A549 (cell line): ENCODE measurements at regions not wholly inside any gene's neighbourhood (a gene's known extent, or its start where the extent isn't known, plus 50 kb on each side); places are given as distances from the start of the nearest gene placed in this dataset.

ENCODE experiments used
- FOSL2 ChIP-seq, 2 experiments: fragments of 450-650 bp in 1 of 2; fragments of >200 bp in 1 of 2; sonication (Bioruptor Twin) in 1 of 2; formaldehyde crosslinking; IDR thresholded peaks; 2 replicates each; pipeline versions ENCODE4 v1.5.0 to v1.6.1; 2016 to 2020; ENCODE audit warnings: mild to moderate bottlenecking in 1 of 2, moderate library complexity in 1 of 2
- MAZ ChIP-seq: fragments of 150-350 bp; IDR thresholded peaks from 2 replicates; pipeline ENCODE4 v1.6.1; 2014; ENCODE audit warnings: antibody characterized with exemption, low read depth, low read length, borderline replicate concordance
- POLR2A ChIP-seq: IDR thresholded peaks from 2 replicates; pipeline ENCODE4 v1.6.1; 2012; ENCODE audit warnings: mild to moderate bottlenecking, low read length
- RAD21 ChIP-seq, 2 experiments: fragments of >200 bp in 1 of 2; sonication (Bioruptor Twin) in 1 of 2; formaldehyde crosslinking in 1 of 2; IDR thresholded peaks in 1 of 2; conservative IDR thresholded peaks in 1 of 2; 2 replicates in 1 of 2; 3 replicates in 1 of 2; pipeline ENCODE4 v1.6.1; 2012 to 2018; ENCODE audit warnings: inconsistent platforms in 1 of 2
- RCOR1 ChIP-seq: fragments of 150-350 bp; IDR thresholded peaks from 2 replicates; pipeline ENCODE4 v1.6.1; 2014; ENCODE audit warnings: antibody characterized with exemption, low read length, low read depth
- RNF2 ChIP-seq: fragments of 200-600 bp; sonication (generic); IDR thresholded peaks from 2 replicates; pipeline ENCODE4 v1.6.1; 2016; ENCODE audit warnings: low read depth, mild to moderate bottlenecking, antibody characterized with exemption, moderate library complexity, borderline replicate concordance
- TF ChIP-seq, protein P1 (sequence below): fragments of >200 bp; sonication (Bioruptor Twin); formaldehyde crosslinking; IDR thresholded peaks from 3 replicates; pipeline ENCODE4 v1.5.1; 2016
- TF ChIP-seq, protein P2 (sequence below): IDR thresholded peaks from 2 replicates; pipeline ENCODE4 v1.6.1; 2012; ENCODE audit warnings: low read depth, borderline replicate concordance
- TF ChIP-seq, protein P3 (sequence below): IDR thresholded peaks from 2 replicates; pipeline ENCODE4 v1.6.1; 2012
- TF ChIP-seq, protein P4 (sequence below): fragments of 200-600 bp; sonication (generic); IDR thresholded peaks from 2 replicates; pipeline ENCODE4 v1.6.1; 2016; ENCODE audit warnings: antibody characterized with exemption, mild to moderate bottlenecking, moderate library complexity
- TF ChIP-seq, protein P5 (sequence below): IDR thresholded peaks from 2 replicates; pipeline ENCODE4 v1.6.1; 2012

DNA sequence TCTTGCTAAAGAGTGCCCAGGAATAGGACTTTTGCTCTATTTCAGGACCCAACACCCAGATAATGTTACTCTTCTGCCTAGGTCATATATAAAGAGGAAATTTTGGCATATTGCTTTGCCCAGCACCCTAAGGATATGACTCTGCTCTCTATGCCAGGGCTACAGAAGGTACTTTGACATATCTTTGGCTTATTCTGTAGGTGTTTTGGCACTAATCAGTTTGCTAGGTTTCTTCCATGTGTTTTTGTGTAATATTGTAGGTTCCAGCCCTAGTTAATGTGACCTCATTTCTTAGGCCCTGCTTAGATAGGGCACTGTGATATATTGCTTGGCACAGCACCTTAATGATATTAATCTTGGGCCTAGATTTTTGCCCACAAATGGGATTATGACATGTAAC is 842.9 kb upstream of the TSPY4 start:
- TF ChIP-seq, protein P1, sequence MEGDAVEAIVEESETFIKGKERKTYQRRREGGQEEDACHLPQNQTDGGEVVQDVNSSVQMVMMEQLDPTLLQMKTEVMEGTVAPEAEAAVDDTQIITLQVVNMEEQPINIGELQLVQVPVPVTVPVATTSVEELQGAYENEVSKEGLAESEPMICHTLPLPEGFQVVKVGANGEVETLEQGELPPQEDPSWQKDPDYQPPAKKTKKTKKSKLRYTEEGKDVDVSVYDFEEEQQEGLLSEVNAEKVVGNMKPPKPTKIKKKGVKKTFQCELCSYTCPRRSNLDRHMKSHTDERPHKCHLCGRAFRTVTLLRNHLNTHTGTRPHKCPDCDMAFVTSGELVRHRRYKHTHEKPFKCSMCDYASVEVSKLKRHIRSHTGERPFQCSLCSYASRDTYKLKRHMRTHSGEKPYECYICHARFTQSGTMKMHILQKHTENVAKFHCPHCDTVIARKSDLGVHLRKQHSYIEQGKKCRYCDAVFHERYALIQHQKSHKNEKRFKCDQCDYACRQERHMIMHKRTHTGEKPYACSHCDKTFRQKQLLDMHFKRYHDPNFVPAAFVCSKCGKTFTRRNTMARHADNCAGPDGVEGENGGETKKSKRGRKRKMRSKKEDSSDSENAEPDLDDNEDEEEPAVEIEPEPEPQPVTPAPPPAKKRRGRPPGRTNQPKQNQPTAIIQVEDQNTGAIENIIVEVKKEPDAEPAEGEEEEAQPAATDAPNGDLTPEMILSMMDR = no peak
- TF ChIP-seq, protein P2, sequence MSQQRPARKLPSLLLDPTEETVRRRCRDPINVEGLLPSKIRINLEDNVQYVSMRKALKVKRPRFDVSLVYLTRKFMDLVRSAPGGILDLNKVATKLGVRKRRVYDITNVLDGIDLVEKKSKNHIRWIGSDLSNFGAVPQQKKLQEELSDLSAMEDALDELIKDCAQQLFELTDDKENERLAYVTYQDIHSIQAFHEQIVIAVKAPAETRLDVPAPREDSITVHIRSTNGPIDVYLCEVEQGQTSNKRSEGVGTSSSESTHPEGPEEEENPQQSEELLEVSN = no peak
- TF ChIP-seq POLR2A = no peak
- TF ChIP-seq, protein P3, sequence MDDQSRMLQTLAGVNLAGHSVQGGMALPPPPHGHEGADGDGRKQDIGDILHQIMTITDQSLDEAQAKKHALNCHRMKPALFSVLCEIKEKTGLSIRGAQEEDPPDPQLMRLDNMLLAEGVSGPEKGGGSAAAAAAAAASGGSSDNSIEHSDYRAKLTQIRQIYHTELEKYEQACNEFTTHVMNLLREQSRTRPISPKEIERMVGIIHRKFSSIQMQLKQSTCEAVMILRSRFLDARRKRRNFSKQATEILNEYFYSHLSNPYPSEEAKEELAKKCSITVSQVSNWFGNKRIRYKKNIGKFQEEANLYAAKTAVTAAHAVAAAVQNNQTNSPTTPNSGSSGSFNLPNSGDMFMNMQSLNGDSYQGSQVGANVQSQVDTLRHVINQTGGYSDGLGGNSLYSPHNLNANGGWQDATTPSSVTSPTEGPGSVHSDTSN = no peak
- TF ChIP-seq MAZ = no peak
- no peak for TF ChIP-seq RNF2
- TF ChIP-seq, protein P4, sequence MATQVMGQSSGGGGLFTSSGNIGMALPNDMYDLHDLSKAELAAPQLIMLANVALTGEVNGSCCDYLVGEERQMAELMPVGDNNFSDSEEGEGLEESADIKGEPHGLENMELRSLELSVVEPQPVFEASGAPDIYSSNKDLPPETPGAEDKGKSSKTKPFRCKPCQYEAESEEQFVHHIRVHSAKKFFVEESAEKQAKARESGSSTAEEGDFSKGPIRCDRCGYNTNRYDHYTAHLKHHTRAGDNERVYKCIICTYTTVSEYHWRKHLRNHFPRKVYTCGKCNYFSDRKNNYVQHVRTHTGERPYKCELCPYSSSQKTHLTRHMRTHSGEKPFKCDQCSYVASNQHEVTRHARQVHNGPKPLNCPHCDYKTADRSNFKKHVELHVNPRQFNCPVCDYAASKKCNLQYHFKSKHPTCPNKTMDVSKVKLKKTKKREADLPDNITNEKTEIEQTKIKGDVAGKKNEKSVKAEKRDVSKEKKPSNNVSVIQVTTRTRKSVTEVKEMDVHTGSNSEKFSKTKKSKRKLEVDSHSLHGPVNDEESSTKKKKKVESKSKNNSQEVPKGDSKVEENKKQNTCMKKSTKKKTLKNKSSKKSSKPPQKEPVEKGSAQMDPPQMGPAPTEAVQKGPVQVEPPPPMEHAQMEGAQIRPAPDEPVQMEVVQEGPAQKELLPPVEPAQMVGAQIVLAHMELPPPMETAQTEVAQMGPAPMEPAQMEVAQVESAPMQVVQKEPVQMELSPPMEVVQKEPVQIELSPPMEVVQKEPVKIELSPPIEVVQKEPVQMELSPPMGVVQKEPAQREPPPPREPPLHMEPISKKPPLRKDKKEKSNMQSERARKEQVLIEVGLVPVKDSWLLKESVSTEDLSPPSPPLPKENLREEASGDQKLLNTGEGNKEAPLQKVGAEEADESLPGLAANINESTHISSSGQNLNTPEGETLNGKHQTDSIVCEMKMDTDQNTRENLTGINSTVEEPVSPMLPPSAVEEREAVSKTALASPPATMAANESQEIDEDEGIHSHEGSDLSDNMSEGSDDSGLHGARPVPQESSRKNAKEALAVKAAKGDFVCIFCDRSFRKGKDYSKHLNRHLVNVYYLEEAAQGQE = no peak
- TF ChIP-seq FOSL2 (IDR thresholded peaks at IDR 0.05) = no peak
- TF ChIP-seq FOSL2 (CRISPR knock-in tag; IDR thresholded peaks at IDR 0.05) = no peak
- TF ChIP-seq, protein P5, sequence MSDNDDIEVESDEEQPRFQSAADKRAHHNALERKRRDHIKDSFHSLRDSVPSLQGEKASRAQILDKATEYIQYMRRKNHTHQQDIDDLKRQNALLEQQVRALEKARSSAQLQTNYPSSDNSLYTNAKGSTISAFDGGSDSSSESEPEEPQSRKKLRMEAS = no peak
- TF ChIP-seq RAD21 (conservative IDR thresholded peaks at IDR 0.05 in 1 of 2, IDR thresholded peaks at IDR 0.05 in 1 of 2) = no peak
- TF ChIP-seq RCOR1 = no peak
